Lung (tissue), 11 donors: ENCODE measurements at regions not wholly inside any gene's neighbourhood (a gene's known extent, or its start where the extent isn't known, plus 50 kb on each side); places are given as distances from the start of the nearest gene placed in this dataset.

Experiments
- ATAC-seq: fragments of 200-7000 bp; cut with Tn5 transposase; one replicate; pipeline ENCODE4 v1.9.1; 2020; ENCODE audit warnings: moderate number of reproducible peaks; ENCODE audit not compliant: insufficient read depth, low FRiP score
- DNase-seq, 3 donors: peaks; one replicate each; pipeline ENCODE4 v3.0.0-alpha.2; 2013 to 2017
- H3K27ac ChIP-seq, 2 donors: one replicate each; pipeline ENCODE4 v1.5.1; 2013; ENCODE audit warnings: mild to moderate bottlenecking in 2 of 2, moderate library complexity in 2 of 2, control low read depth in 1 of 2, inconsistent platforms in 1 of 2, low read depth in 1 of 2, low read length in 1 of 2
- H3K27me3 ChIP-seq, 3 donors: one replicate each; pipeline ENCODE4 v1.5.1; 2013; ENCODE audit warnings: low read length in 2 of 3; ENCODE audit not compliant: control insufficient read depth in 3 of 3, insufficient read depth in 3 of 3
- H3K36me3 ChIP-seq, 4 donors: one replicate each; pipeline ENCODE4 v1.5.1; 2013; ENCODE audit warnings: low read length in 4 of 4, mild to moderate bottlenecking in 1 of 4, moderate library complexity in 1 of 4; ENCODE audit not compliant: control insufficient read depth in 4 of 4, insufficient read depth in 4 of 4
- H3K4me1 ChIP-seq, 5 donors: one replicate each; pipeline ENCODE4 v1.5.1; 2013; ENCODE audit warnings: low read length in 5 of 5, mild to moderate bottlenecking in 2 of 5, moderate library complexity in 1 of 5; ENCODE audit not compliant: control insufficient read depth in 5 of 5, insufficient read depth in 5 of 5
- H3K4me3 ChIP-seq: one replicate; pipeline ENCODE4 v1.5.1; 2013; ENCODE audit warnings: mild to moderate bottlenecking, control low read depth, moderate library complexity
- H3K9ac ChIP-seq, 2 donors: one replicate each; pipeline ENCODE4 v1.5.1; 2013; ENCODE audit warnings: low read length in 2 of 2, control low read depth in 1 of 2; ENCODE audit not compliant: insufficient read depth in 1 of 2
- H3K9me3 ChIP-seq, 4 donors: one replicate each; pipeline ENCODE4 v1.5.1; 2013; ENCODE audit warnings: low read length in 3 of 4, mild to moderate bottlenecking in 1 of 4, moderate library complexity in 1 of 4; ENCODE audit not compliant: control insufficient read depth in 4 of 4, insufficient read depth in 3 of 4
- CTCF ChIP-seq: IDR thresholded peaks from 2 replicates; pipeline ENCODE4 v1.5.1; 2012; ENCODE audit warnings: mild to moderate bottlenecking; ENCODE audit errors: control extremely low read depth, extremely low read depth
- WGBS, 2 donors: extraction: QIAGEN DNeasy Blood & Tissue Kit; methylation state at CpG; one replicate each; pipeline ENCODE4 v1.1.7; 2013; 5-methylcytosine and 5-hydroxymethylcytosine counted together
- donor health status: control.
- donor health status: control.
- donor health status: Bipolar disorder and iron deficiency.
- donor health status: healthy.
- donor health status: DM: yes; HTN: yes; CAD: no.

DNA sequence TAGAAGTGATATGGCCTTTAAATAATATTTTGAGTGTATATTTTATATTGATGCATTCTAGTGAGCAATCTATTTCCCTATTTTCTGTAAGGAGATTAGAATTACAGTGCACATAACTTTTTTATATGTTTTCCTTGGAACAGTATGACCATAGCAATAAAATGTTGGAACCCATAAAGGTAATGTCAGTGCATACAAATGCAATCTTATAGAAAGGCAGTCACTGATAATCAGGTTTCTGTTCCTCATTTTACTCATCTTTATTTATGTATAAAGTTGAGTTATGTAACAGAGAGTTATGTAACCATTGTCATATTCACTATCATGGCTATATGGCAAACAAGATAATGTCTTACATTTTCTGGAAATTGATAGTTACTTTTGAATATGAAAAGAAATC, 179.9 kb upstream of the NETO1 start:
- no peak overlapping the region for H3K9ac ChIP-seq
- no peak for ATAC-seq
- H3K36me3 ChIP-seq, result no peaks in the 10 kb centered on the region
- no peak for DNase-seq
- no peak for TF ChIP-seq CTCF
- H3K4me3 ChIP-seq, result no peak overlapping the region
- H3K27ac ChIP-seq, result no peak overlapping the region
- H3K9me3 ChIP-seq, result peaks cover 0 to 12% (median 5%) of the 10 kb centered on the region in 4 donors
- H3K27me3 ChIP-seq, result no peaks in the 10 kb centered on the region
- H3K4me1 ChIP-seq, result peaks cover 0 to 2% (median 0%) of the 10 kb centered on the region in 5 donors

DNA sequence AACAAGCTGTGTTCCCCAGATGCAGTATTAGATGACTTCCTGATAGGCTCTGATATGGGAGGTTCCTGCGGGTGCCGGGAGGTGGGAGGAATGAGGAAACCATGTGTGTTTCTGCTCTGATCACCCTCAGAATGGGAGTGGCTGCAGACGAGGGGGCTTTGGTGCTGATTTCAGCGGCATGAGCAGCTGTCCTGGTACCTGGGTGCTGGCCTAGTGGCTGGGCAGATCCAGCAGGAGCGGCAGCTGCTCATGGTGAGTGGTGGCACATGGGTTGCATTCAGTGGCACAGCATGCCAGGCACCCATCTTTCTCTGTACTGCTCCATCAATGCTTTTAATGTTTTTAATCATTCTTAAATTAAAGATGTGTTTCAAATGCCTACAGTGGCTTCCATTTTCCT, 177.2 kb upstream of the NETO1 start:
- Histone ChIP-seq H3K27me3 (no peaks in the 10 kb centered on the region), H3K9me3 (peaks cover 0 to 7% (median 3%) of the 10 kb centered on the region in 4 donors), H3K36me3 (no peaks in the 10 kb centered on the region), H3K4me3 (no peak overlapping the region), H3K9ac (no peak overlapping the region), H3K27ac (no peak overlapping the region), H3K4me1 (peaks cover 0 to 2% (median 0%) of the 10 kb centered on the region in 5 donors)
- no peak for ATAC-seq
- no peak for DNase-seq
- 72 to 83% methylated on average over 5 of the region's 5 CpGs for WGBS, 2 donors
- TF ChIP-seq CTCF, result no peak

DNA sequence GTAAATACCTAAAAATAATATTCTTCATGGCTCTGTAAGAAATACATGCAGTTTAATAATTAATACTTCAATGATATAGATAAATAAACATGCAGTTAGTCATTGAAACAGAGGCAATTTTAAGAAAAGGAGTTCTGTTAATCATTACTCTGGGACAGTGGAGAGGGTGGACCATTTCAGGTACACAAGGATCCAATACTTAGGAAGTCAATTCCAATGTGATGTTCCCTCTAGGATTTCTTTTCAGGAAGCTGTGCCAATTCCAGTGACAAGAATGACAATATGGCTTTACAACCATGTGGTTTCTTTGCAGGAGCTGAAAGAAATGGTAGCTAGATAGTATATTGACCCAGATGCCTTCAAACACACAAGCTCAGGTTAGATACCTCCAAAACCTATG, 175.8 kb upstream of the NETO1 start:
- ATAC-seq, result no peak
- no peaks in the 10 kb centered on the region for H3K36me3 ChIP-seq
- DNase-seq, result no peak
- no peak overlapping the region for H3K4me3 ChIP-seq
- H3K9ac ChIP-seq, result no peak overlapping the region
- H3K27ac ChIP-seq, result no peak overlapping the region
- H3K4me1 ChIP-seq, result peaks cover 0 to 2% (median 0%) of the 10 kb centered on the region in 5 donors
- no peaks in the 10 kb centered on the region for H3K27me3 ChIP-seq
- TF ChIP-seq CTCF, result no peak
- peaks cover 0 to 3% (median 0%) of the 10 kb centered on the region in 4 donors for H3K9me3 ChIP-seq

DNA sequence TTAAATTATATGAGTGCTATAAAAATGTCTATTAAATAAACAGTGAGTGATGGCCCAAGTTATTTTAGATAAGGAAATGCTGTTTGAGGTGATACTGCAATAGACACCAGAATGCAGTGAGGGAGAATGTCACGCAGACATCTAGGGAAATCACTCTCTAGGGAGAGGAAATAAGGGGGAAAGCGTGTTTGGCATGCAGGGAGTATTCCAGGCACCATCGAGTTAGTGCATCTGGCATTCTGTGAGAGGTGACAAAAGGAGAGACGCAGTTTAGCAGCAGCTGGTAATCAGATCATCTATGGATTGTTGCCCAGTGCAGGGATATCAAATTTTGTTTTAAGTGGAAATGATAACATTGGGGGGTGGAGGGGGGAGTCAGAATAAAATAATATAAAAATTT, 175.4 kb upstream of the NETO1 start:
- no peak for DNase-seq
- Histone ChIP-seq H3K36me3 (no peaks in the 10 kb centered on the region), H3K27ac (no peak overlapping the region), H3K9ac (no peak overlapping the region), H3K9me3 (peaks cover 0 to 3% (median 0%) of the 10 kb centered on the region in 4 donors), H3K4me3 (no peak overlapping the region), H3K4me1 (peaks cover 0 to 2% (median 0%) of the 10 kb centered on the region in 5 donors), H3K27me3 (no peaks in the 10 kb centered on the region)
- ATAC-seq, result no peak
- WGBS, 2 donors, result 33 to 47% methylated on average over 4 of the region's 4 CpGs
- TF ChIP-seq CTCF, result no peak
